CD4-positive, alpha-beta T cell treated with Interleukin-21 for 1 hour (primary cell): ENCODE measurements at regions not wholly inside any gene's neighbourhood (a gene's known extent, or its start where the extent isn't known, plus 50 kb on each side); places are given as distances from the start of the nearest gene placed in this dataset.

ENCODE experiments used
- DNase-seq: peaks from one replicate; pipeline ENCODE4 v3.0.0-alpha.2; 2020

DNA sequence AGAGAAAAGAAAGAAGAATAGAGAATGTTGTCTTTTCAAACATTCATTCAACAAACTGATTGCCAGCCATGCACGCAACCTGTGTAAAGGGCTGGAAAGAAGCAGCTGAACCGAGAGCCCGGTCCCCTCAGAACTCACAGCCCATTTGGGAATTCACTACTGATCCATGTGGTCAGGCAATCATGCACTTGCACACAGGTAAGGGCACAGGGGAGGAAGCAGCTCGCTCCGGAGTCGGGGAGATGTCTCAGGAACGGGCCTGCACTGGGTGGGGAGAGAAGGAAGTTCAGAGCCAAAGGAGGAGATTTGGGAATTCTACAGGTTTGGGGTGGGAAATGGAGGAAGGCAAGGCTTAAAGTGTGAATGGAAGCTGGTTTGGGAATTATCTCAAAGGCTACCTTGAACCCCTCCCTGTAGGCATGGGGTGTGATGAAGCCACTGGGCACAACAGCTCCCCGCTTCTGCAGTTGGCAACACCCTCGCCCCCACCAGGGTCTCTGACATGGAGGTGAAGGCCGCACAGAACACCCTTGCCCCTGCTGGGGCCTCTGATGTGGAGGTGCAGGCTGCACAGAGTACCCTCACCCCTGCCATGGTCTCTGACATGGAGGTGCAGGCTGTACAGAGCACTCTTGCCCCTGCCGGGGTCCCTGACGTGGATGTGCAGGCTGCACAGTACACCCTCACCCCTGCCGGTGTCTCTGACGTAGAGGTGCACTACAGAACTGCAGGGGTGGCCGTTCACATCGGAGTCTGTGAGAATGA is 194.4 kb upstream of the RNF32 start:
- no peak for DNase-seq

DNA sequence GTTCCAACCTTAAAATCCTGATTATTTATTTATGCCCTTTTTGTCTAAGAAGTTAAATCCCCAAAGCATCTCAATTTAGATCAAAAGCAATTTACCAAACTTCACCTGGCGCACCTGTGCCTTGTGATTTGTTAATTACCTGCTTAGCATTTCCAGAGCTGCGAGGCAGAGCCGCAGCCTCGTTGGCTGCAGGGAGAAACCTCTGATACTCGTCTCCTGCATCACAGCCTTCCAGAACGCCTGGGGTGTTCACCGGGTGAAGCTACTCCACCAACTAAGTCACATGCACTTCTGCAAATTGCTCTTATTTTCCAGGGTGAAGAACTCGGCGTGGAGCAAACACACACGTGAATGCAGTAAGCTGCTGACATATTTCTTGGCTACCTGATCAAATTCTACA is 198.1 kb upstream of the RNF32 start:
- DNase-seq: no peak

DNA sequence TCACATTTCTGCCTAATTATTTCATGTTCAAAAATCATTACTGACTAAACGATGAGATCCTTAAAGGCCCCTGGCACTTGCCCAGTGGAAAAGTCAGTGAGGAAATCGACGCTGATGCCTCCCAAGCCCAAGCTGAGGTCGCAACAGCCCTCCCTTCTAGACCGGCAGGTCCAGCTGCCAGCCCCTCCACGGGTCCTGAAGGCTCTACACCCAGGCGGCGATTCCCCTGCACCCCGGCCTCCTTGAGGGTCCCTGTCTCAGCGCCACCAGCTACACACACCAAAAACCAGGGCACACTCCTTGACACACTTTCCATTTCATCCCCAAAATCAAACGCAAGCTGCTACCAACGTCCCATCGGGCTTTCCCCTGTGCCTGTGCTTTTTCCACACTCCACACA is 200.1 kb upstream of the RNF32 start:
- DNase-seq: no peak

DNA sequence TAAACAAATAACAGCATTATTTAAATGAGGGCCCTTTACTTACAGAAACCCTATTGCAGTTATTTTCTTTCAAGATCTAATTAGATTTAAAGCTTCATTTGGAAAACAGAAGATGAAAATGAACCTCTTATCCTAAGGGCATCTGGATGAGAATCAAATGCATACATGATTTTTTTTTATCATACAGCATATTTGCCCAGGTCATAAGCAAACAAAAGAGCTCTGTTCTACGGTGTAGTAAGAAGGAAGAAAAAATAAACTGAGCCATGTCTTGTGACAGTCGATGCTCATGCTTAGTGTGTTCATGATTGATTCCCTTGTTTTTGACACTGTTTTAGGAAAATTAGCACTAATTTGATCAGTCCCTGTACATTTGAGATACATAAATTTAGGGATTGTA is 202.6 kb upstream of the RNF32 start:
- no peak for DNase-seq

DNA sequence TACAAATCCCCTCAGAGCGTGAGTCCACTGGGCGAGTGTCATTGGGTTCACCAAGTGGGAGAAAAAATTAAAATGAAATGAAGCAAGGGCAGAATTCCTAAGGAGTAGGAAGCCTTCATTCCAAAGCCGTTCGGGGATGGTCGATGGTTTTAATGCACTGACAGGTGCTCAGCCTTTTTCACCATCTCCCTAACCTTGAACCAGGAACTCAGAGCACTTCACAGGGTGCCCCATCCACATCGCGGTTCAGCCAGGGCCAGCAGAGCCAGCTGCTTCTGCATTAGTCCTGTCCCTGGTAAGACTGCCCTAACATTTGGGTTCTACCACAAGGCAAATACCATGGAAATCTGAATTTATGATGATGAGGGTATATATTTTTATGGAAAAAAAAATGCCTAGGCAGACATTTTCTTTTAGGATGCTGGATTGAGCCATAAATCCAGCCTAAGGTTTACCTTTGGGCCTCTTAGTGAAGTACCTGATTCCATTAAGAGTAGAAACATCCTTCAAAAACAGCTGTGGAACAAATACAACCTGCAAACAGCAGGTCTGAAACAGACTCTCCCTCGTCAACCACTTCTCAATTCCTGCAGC is 203.5 kb upstream of the RNF32 start:
- DNase-seq: no peak

DNA sequence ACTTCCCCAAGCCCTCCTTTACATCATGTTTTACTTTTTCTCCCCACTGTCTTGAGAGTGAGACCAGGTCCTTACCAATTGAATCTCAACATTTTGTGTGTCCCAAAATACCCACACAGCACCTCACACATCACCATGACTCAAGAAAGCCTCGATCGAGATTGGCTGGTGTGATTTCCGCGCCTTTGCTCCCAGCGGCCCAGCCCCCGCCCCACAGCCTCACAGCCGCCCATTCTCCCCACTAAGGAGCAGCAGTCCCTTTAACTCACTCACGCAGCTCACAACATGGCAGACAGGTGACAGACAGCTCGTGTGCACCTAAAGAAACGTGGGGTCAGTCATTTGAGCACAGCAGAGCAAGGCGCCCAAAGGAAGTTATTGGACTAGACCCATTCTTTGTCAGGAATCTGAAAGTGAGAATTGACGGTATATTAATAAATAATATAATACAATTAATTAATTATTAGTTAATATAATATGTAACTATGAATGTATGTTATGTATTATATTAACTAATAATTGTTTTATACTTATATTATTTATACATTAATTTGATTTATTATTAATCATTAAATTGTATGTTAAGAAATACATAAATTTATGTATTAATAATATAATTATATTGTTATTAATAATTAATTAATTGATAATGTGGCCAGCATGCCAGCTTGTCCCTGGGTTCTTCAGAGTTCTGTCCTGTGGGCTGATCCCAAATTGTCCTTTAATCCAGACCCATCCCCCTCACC is 204.9 kb upstream of the RNF32 start:
- DNase-seq: no peak

DNA sequence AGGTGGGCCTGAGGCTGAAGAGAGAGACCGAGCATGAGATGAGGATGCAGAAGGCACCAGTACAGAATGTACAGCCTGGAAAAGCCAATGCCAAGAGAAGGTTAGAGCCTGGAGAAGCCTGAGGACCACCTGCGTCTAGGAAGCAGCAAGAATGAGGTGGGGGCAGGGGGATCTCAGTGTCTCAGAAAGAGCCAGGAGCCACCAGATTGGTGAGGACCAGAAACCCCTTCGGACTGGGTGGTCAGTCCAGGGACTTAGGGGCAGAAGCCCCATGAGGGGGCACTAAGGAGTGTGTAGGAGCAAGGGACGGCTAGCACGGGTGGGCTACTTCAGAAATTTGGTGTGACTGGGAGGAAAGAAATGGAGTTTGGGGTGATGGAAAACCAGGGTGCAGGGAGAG is 205.9 kb upstream of the RNF32 start:
- DNase-seq: no peak

DNA sequence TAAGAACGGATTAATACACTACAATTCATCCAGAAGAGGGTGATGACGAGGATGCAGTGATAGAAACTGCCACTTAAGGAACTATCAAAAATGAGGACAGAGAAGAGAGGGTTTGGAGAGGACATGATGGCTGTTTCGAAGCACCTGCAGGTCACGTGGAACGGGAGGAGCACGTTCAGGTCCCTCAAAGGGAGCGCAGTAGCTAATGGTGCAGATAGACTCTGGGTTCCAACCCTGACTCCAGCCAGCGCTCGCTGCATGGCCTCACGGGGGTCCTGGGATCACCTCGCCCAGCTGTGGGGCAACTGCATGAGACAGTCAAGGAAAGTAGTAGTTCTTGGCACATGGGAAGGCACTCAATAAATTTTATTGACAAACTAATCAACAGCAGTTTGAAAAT is 208.6 kb upstream of the RNF32 start:
- no peak for DNase-seq

DNA sequence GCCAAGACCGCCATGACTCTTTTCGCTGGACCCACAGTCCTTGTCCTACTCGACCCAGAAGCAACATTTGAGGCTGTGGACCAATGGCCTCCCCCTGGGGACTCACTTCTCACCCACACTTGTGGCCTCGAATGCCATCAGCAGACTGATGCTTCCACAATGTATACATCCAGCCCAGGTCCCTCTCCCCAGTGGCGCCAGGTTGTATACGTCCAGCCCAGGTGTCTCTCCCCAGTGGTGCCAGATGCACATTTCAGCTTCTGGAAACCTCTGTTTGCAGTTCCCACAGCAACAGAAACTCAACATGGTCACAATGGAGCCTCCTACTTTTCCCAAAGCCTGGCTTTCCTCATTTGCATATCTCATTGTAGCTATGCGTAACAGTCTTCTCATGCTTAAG is 210.5 kb upstream of the RNF32 start:
- no peak for DNase-seq

DNA sequence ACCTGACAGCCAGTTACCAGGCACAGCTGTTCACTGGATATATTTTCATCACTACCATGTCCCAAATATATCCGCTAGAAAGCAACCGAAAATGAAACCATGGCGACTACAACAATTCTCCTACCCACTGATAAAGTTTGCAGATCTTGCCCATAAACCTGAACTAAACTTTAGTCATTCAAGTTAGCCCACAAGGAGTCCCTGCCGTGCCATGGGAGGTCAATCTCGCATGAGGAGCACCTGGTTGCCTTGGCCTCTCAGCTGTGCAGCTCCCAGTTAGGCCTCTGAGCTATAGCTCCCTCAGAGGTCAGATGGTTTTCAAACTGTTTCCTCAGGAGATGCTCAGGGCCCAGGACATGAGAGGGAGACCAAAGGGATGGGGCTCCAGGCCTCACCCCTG is 211.1 kb upstream of the RNF32 start:
- no peak for DNase-seq

DNA sequence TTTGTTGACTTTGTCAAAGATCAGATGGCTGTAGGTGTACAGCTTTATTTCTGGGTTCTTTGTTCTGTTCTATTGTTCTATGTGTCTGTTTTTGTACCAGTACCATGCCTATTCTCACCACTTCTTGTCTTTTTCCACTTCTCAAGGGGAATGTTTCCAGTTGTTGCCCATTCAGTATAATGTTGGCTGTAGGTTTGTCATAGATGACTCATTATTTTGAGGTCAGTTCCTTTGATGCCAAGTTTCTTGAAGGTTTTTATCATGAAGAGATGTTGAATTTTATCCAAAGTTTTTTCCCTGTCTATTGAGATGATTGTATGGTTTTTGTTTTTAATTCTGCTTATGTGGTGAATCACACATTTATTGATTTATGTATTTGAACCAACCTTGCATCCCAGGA is 216.7 kb upstream of the RNF32 start:
- no peak for DNase-seq

DNA sequence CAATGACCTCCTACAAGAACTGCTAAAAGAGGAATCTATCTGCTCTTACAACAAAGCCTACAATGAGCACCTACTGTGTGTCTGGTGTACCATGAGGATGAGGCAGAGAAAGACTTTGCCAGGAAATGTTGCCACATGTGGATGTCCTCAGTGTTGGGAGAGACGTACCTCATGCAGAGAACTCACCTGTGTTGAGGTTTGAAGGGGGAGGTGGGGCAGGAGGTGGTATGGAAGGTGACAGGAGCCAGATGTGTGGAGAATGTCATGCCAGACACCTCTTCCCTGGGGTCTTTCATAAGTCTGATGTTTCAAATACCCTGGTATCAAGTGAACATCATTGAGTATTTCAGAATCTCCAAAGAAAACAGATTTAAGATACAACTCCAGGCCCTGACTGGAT is 220.1 kb upstream of the RNF32 start:
- DNase-seq: no peak

DNA sequence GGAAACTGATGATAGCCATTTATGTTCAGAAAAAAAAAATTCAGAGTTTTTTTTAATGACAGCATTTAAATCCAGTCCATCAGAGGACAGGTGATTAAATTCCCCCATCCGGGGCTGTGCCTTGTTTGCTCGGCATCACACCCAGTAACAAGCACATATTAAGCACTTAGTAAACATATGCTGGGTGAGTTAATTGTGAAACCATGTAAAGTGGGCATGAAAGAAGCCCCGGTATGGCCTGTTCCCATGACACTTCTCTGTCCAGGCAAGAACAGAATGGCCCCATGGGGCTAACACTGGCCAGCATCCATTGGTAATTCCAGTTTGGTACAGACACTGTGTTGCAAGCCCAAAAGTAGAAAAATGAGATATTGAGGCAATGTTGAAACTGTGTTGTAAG is 220.8 kb upstream of the RNF32 start:
- no peak for DNase-seq

DNA sequence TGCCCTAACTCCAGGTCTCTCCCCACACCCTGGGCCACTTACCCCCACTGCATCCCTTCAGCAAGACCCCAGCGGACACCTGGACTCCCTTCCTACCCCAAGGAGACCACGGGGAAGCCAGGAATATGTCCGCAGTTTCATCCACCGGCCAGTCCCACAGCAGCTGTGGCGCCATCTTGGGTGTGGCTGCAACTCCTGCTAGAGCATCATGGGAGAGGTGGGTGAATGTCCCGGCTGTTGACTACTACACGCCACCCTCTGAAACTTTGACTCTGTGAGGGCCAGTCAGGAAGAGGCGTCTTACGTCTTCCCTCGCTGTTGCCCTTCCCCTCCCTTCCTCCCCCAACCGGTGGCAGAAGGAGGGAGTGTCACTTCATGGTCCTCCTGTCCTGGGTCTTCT is 238.3 kb upstream of the RNF32 start:
- DNase-seq: no peak

DNA sequence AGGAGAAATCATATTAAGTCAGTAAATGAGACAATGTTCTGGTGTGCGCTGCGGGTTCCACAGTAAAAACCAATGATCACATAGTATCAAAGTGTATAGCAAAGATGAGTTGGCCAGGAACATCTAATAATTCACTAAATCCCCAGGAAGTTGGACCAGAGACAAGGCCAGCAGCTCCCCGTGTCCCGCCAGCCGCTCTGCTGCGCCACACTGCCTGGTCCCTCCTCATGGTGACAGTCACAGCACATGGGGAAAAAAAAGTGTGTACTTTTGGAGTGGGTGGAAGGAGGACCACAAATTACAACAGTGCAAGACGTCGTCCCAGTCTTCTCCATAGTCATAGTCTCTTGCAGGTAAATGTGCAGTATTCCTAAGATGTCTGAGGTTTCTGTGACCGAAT is 239.0 kb upstream of the RNF32 start:
- no peak for DNase-seq

DNA sequence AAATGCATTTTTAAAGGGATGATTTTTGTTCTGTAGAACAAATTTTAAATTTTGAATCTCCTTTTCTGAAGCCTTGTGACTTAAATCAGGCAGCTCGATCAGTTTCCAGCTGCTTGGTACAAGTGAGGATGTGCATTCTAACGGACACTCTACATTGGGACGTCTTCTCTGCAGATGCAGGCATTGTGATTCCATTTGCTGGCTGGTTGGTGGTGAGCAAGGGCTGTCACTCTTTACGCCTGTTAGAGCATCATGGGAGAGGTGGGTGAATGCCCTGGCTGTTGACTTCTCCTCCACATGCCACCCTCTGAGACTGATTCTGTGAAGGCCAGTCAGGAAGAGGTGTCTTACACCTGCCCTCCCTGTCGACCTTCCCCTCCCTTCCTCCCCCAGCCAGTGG is 240.5 kb upstream of the RNF32 start:
- no peak for DNase-seq

DNA sequence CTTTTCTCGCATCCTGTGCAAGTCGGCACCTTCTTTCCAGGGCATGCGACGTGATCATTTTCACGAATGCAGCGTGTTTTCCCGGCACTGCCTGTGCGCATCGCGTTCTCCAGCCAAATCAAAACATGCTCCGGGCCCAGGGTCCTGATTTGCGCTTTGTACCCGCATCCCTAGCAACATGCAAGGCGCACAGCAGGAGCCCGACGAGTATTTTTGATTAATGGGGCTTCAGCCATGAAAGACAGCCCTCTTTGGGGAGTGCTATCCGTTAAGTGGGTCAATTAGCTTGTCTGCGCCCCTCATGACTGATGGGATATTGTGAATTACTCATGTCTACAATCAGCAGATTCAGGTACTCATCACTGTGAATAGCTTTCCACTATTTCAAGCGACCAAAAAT is 243.3 kb upstream of the RNF32 start:
- DNase-seq: no peak

DNA sequence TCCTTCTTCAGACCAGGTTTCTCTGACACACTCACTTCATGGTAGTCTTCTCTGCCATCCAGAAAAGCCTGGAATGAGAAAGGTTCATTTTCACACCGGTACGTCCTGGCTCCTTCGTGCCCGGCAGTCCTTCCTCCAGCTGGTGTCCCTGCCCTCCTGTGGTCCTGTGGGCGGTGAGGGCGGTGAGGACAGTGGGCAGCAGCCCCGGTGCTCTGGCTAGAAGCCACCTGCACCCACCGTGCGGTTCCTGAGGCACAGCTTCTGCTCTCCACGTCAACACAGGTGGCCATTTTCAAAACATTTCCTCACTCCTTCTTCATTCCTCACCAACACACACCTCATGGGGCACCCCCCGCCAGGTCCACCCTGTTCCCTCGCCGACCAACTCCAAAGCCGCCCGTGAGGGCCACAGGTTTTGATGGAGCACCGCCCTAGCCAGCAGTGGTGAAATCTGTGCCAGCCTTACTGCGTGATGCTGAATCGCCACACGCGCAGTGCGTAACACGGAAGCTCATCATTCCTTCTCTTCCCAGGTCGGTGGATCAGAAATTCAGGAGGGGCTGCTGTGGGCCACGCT is 251.4 kb upstream of the RNF32 start:
- DNase-seq: no peak

DNA sequence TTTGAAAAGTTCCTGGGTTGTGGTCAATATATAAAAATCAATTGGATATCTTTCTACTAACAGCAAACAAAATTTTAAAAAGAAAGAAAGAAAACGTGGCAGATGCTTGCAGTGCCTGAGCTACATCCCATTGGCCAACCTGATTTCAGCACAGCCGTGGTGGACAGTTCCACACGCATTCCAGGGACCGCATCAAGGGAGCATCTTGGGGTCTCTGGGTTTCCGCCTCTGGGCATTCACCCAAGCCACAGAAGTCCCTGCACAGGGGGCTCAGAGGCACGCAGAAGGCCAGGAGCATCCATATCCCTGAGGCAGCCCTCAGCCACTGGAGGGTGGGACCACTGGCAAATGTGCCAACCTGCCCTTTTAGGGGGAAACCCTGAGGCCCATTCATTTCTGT is 254.5 kb upstream of the RNF32 start:
- DNase-seq: no peak

DNA sequence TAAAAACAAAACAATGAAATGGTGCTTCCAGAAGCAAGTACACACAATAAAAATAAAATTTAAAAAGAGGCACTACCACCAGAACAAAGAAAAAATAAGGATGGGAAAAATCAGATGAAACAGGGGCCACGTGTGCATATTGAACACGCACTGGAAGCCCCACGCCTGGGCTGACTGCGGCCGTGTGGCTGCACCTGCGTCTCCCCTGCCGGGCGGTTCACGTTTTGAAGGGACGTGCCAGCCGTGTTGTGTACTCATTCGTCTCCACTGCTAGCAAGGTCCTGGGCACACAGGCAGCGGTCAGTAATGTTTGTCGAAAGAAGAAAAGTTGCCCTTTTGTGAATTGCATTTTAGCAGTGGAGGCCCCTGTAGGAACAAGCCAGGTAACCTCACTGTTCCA is 255.9 kb upstream of the RNF32 start:
- DNase-seq: no peak

DNA sequence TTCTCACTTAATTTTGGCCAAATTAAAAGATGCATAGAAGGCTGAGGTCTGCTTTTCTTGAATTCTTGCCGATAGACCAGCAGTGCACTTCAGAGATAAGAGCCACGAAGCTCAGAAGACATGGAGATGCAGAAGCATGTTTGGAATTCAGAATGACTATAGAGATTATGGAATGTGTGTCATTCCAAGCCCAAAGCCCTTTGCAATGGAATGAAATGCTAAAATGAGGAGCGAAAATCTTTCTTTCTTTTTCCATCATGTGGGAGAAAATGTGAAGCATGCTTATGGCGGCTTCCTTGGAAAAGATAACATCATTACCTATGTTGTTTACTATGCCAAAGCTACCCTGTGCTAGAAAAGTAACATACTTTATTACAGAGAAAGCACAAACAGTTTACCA is 257.0 kb upstream of the RNF32 start:
- DNase-seq: no peak

DNA sequence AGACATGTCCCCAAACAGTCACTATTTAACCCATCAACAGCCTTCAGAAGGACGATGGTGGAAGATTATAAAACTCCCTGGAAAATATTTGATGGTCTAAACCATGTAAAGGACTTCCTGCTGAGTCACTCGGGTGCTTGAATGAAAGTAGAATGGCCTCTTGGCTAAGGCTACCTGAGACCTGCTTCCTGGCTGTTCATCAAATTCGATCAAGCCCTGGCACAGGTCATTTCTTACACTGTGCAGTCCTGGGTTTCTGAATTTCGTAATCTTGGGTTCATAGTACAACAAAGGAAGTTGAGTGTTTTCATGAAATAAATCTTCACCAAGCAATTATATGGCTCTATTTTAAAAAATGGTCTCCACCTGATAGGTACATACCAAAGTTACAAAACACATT is 260.3 kb upstream of the RNF32 start:
- DNase-seq: no peak

DNA sequence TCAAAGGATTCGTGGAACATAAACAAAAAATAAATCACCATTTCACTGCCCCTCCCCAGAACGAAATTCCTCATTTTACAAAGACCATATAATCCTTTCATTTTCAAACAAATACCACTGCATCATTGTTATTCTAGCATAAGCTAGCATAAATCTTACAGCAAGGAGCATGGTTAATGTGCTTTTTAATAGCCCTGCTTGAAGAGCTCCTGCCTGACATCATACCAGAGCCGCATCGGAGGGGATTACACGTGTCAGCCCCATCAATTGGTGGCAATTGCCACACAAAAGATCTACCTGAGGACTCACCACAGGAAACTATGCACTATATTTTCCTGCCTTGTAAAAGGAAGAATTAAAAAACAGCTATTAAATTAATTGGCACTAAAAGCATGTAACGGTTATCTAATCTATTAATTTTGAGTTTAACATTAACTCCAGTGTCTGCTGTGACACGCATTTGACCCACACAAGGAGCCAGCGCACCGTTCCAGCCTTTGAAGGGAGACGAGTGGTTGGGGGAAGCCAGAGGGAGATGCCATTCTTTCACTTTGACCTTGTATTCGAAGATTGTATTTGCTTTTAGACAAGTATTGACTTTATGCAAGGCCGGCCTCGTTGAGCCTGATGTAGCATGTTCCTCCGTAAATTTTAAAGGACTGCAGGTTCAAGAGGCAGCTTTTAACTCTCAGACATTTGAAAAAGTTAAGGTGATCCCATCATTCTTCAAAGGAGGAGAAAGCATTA is 261.1 kb upstream of the RNF32 start:
- DNase-seq: no peak
